ENCODE measurements at regions not wholly inside any gene's neighbourhood (a gene's known extent, or its start where the extent isn't known, plus 50 kb on each side); places are given as distances from the start of the nearest gene placed in this dataset.
A peak's percentile ranks its signal among the peaks of the same experiment; 100 is the strongest.
"Not testable (repeated sequence)": the region's sequence is repeated elsewhere in the genome, so short reads cannot be mapped to it uniquely, and the experiment has no call there.

GRCh38 chr6:85000001-85000400, 235.6 kb upstream of the TBX18 start:
- ATAC-seq (ENCODE audit: insufficient read depth, low FRiP score) (no peak), DNase-seq (no peak)
- Histone ChIP-seq H3K27ac (ENCODE audit: low read depth in 1 of 2, low read length in 1 of 2) (no peak overlapping the region), H3K27me3 (ENCODE audit: control insufficient read depth in 3 of 3, insufficient read depth in 3 of 3, low read length in 2 of 3) (no peaks in the 10 kb centered on the region), H3K36me3 (ENCODE audit: control insufficient read depth in 4 of 4, insufficient read depth in 4 of 4, low read length in 4 of 4) (no peaks in the 10 kb centered on the region), H3K9ac (ENCODE audit: insufficient read depth in 1 of 2, low read length in 2 of 2) (no peak overlapping the region), H3K4me1 (ENCODE audit: control insufficient read depth in 5 of 5, insufficient read depth in 5 of 5, low read length in 5 of 5) (peaks cover 0 to 15% (median 2%) of the 10 kb centered on the region in 5 donors), H3K9me3 (ENCODE audit: control insufficient read depth in 4 of 4, insufficient read depth in 3 of 4, low read length in 3 of 4) (no peaks in the 10 kb centered on the region), H3K4me3 (no peak overlapping the region)
- 66 to 70% methylated on average over 2 of the region's 2 CpGs for whole genome bisulfite sequencing, 2 donors
- no peak for TF ChIP-seq CTCF (IDR thresholded peaks at IDR 0.05; ENCODE audit: control extremely low read depth, extremely low read depth)

- Histone ChIP-seq H3K4me1 (ENCODE audit: control insufficient read depth in 5 of 5, insufficient read depth in 5 of 5, low read length in 5 of 5) (no peaks in the 10 kb centered on the region), H3K9me3 (ENCODE audit: control insufficient read depth in 4 of 4, insufficient read depth in 3 of 4, low read length in 3 of 4) (no peaks in the 10 kb centered on the region), H3K27me3 (ENCODE audit: control insufficient read depth in 3 of 3, insufficient read depth in 3 of 3, low read length in 2 of 3) (no peaks in the 10 kb centered on the region), H3K36me3 (ENCODE audit: control insufficient read depth in 4 of 4, insufficient read depth in 4 of 4, low read length in 4 of 4) (no peaks in the 10 kb centered on the region), H3K27ac (ENCODE audit: low read depth in 1 of 2, low read length in 1 of 2) (no peak overlapping the region), H3K4me3 (no peak overlapping the region), H3K9ac (ENCODE audit: insufficient read depth in 1 of 2, low read length in 2 of 2) (no peak overlapping the region)
- no peak for TF ChIP-seq CTCF (IDR thresholded peaks at IDR 0.05; ENCODE audit: control extremely low read depth, extremely low read depth)
- 39 to 48% methylated on average over 1 of the region's 1 CpG for WGBS, 2 donors
- DNase-seq (no peak), ATAC-seq (ENCODE audit: insufficient read depth, low FRiP score) (no peak)
Measured at GRCh38 chr6:84998223-84998622, 233.8 kb upstream of the TBX18 start.

GRCh38 chr6:84988766-84989165, 224.4 kb upstream of the TBX18 start:
- H3K4me3 ChIP-seq; DNase-seq; H3K27me3 ChIP-seq (ENCODE audit: control insufficient read depth in 3 of 3, insufficient read depth in 3 of 3, low read length in 2 of 3); H3K9ac ChIP-seq (ENCODE audit: insufficient read depth in 1 of 2, low read length in 2 of 2); H3K27ac ChIP-seq (ENCODE audit: low read depth in 1 of 2, low read length in 1 of 2); H3K36me3 ChIP-seq (ENCODE audit: control insufficient read depth in 4 of 4, insufficient read depth in 4 of 4, low read length in 4 of 4); H3K9me3 ChIP-seq (ENCODE audit: control insufficient read depth in 4 of 4, insufficient read depth in 3 of 4, low read length in 3 of 4); ATAC-seq (ENCODE audit: insufficient read depth, low FRiP score); H3K4me1 ChIP-seq (ENCODE audit: control insufficient read depth in 5 of 5, insufficient read depth in 5 of 5, low read length in 5 of 5): not testable (repeated sequence)
- 48 to 76% methylated on average over 1 of the region's 1 CpG for WGBS, 2 donors

GRCh38 chr6:84985490-84985889, 221.1 kb upstream of the TBX18 start:
- not testable (repeated sequence) for H3K9me3 ChIP-seq (ENCODE audit: control insufficient read depth in 4 of 4, insufficient read depth in 3 of 4, low read length in 3 of 4); H3K27ac ChIP-seq (ENCODE audit: low read depth in 1 of 2, low read length in 1 of 2); H3K36me3 ChIP-seq (ENCODE audit: control insufficient read depth in 4 of 4, insufficient read depth in 4 of 4, low read length in 4 of 4); H3K4me3 ChIP-seq; H3K27me3 ChIP-seq (ENCODE audit: control insufficient read depth in 3 of 3, insufficient read depth in 3 of 3, low read length in 2 of 3); H3K9ac ChIP-seq (ENCODE audit: insufficient read depth in 1 of 2, low read length in 2 of 2); ATAC-seq (ENCODE audit: insufficient read depth, low FRiP score); H3K4me1 ChIP-seq (ENCODE audit: control insufficient read depth in 5 of 5, insufficient read depth in 5 of 5, low read length in 5 of 5); DNase-seq
- WGBS, 2 donors, result 82 to 91% methylated on average over 3 of the region's 3 CpGs

GRCh38 chr6:84979541-84979940, 215.1 kb upstream of the TBX18 start:
- no peak overlapping the region for H3K27ac ChIP-seq (ENCODE audit: low read depth in 1 of 2, low read length in 1 of 2)
- WGBS, 2 donors, result 53 to 73% methylated on average over 1 of the region's 1 CpG
- H3K4me1 ChIP-seq (ENCODE audit: control insufficient read depth in 5 of 5, insufficient read depth in 5 of 5, low read length in 5 of 5), result no peaks in the 10 kb centered on the region
- no peak for TF ChIP-seq CTCF (IDR thresholded peaks at IDR 0.05; ENCODE audit: control extremely low read depth, extremely low read depth)
- H3K4me3 ChIP-seq, result no peak overlapping the region
- no peak for ATAC-seq (ENCODE audit: insufficient read depth, low FRiP score)
- H3K9ac ChIP-seq (ENCODE audit: insufficient read depth in 1 of 2, low read length in 2 of 2), result no peak overlapping the region
- no peaks in the 10 kb centered on the region for H3K27me3 ChIP-seq (ENCODE audit: control insufficient read depth in 3 of 3, insufficient read depth in 3 of 3, low read length in 2 of 3)
- no peaks in the 10 kb centered on the region for H3K9me3 ChIP-seq (ENCODE audit: control insufficient read depth in 4 of 4, insufficient read depth in 3 of 4, low read length in 3 of 4)
- no peaks in the 10 kb centered on the region for H3K36me3 ChIP-seq (ENCODE audit: control insufficient read depth in 4 of 4, insufficient read depth in 4 of 4, low read length in 4 of 4)
- DNase-seq, result peak in 2 of 3 donors; percentile 28 to 34

Data from lung (tissue), 11 donors.